MM.1S (cell line): ENCODE measurements at regions not wholly inside any gene's neighbourhood (a gene's known extent, or its start where the extent isn't known, plus 50 kb on each side); places are given as distances from the start of the nearest gene placed in this dataset.
"Not testable (repeated sequence)": the region's sequence is repeated elsewhere in the genome, so short reads cannot be mapped to it uniquely, and the experiment has no call there.

Experiments used
- DNase-seq: peaks from one replicate; pipeline ENCODE4 v3.0.0-alpha.2; 2015
- H2AFZ ChIP-seq: fragments of 300-600 bp; sonication (generic); 2 replicates; pipeline ENCODE4 v1.6.0; 2016; ENCODE audit warnings: antibody characterized with exemption, low read length
- H3F3A ChIP-seq: fragments of 300-600 bp; sonication (generic); 2 replicates; pipeline ENCODE4 v1.6.1; 2016; ENCODE audit warnings: mild to moderate bottlenecking, antibody characterized with exemption, low read length, moderate library complexity, mixed read lengths; ENCODE audit not compliant: insufficient read depth
- H3K27ac ChIP-seq: fragments of 300-600 bp; sonication (generic); 2 replicates; pipeline ENCODE4 v1.5.1; 2016; ENCODE audit warnings: mild to moderate bottlenecking, low read length
- H3K27me3 ChIP-seq: fragments of 300-600 bp; sonication (generic); replicated peaks from 2 replicates; pipeline ENCODE4 v1.6.0; 2016; ENCODE audit warnings: low read length; ENCODE audit not compliant: insufficient read depth
- H3K36me3 ChIP-seq: fragments of 300-600 bp; sonication (generic); replicated peaks from 2 replicates; pipeline ENCODE4 v1.6.1; 2016; ENCODE audit warnings: mild to moderate bottlenecking, low read length, mixed read lengths; ENCODE audit not compliant: insufficient read depth
- H3K4me1 ChIP-seq: fragments of 300-600 bp; sonication (generic); 2 replicates; pipeline ENCODE4 v1.6.1; 2016; ENCODE audit warnings: low read length, mixed read lengths
- H3K4me2 ChIP-seq: fragments of 300-600 bp; sonication (generic); 2 replicates; pipeline ENCODE4 v1.6.0; 2016; ENCODE audit warnings: low read depth, low read length
- H3K4me3 ChIP-seq: fragments of 300-600 bp; sonication (generic); 2 replicates; pipeline ENCODE4 v1.5.1; 2016; ENCODE audit warnings: low read length, mixed read lengths
- H3K79me2 ChIP-seq: fragments of 300-600 bp; sonication (generic); 2 replicates; pipeline ENCODE4 v1.6.1; 2016; ENCODE audit warnings: mixed run types, low read length, mixed read lengths
- H3K9ac ChIP-seq: fragments of 300-600 bp; sonication (generic); 2 replicates; pipeline ENCODE4 v1.6.1; 2016; ENCODE audit warnings: low read length, mixed read lengths
- H3K9me2 ChIP-seq: fragments of 300-600 bp; sonication (generic); replicated peaks from 2 replicates; pipeline ENCODE4 v1.6.1; 2016; ENCODE audit warnings: mild to moderate bottlenecking, low read length, mixed read lengths; ENCODE audit not compliant: insufficient read depth
- H3K9me3 ChIP-seq: fragments of 300-600 bp; sonication (generic); replicated peaks from 2 replicates; pipeline ENCODE4 v1.6.1; 2016; ENCODE audit warnings: mild to moderate bottlenecking, low read length, mixed read lengths; ENCODE audit not compliant: insufficient read depth
- H4K20me1 ChIP-seq: fragments of 300-600 bp; sonication (generic); 2 replicates; pipeline ENCODE4 v1.6.1; 2016; ENCODE audit warnings: mild to moderate bottlenecking, low read length, moderate library complexity, mixed read lengths; ENCODE audit not compliant: insufficient read depth
- EZH2 ChIP-seq: fragments of 300-600 bp; sonication (generic); optimal IDR thresholded peaks from 2 replicates; pipeline ENCODE3; 2017; ENCODE audit warnings: low read depth, mild to moderate bottlenecking, antibody characterized with exemption, low read length, mixed read lengths
- EZH2phosphoT487 ChIP-seq: fragments of 300-600 bp; sonication (generic); IDR thresholded peaks from 2 replicates; pipeline ENCODE4 v1.6.1; 2018; ENCODE audit warnings: antibody characterized with exemption, low read length
- TF ChIP-seq, protein P1 (sequence below): fragments of 300-600 bp; sonication (generic); IDR thresholded peaks from 2 replicates; pipeline ENCODE4 v1.5.1; 2016; ENCODE audit warnings: antibody characterized with exemption, low read length, mixed read lengths

GRCh38 chrX:51001733-51002632 lies 91.4 kb downstream of the BMP15 start:
- H3K27ac ChIP-seq, H3K4me3 ChIP-seq, H3K27me3 ChIP-seq, H2AFZ ChIP-seq, H3K9me2 ChIP-seq, H3K36me3 ChIP-seq, H3K9ac ChIP-seq, H3K9me3 ChIP-seq, H3K4me2 ChIP-seq, DNase-seq, H3F3A ChIP-seq, H3K4me1 ChIP-seq, H4K20me1 ChIP-seq, H3K79me2 ChIP-seq: not testable (repeated sequence)

DNA sequence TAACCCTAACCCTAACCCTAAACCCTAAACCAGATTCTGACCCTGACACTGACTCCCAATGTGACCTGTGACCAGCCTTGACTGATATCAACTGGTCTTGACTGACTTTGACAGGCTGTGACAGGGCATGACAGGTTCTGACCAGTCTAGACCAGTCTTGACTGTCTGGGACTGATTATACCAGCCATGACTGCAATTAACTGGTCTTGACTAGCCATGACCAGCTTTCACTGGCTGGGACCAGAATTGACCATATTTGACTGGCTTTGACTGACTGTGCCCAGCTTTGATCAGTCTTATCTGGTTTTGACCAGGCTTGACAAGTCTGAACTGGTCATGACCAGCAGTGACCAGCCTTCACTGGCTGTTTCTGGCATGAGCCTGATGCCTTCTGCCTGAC lies 95.5 kb downstream of the BMP15 start:
- H3F3A ChIP-seq, result no peaks in the 10 kb centered on the region
- H3K9ac ChIP-seq, result no peak overlapping the region
- no peak overlapping the region for H2AFZ ChIP-seq
- no peaks in the 10 kb centered on the region for H3K9me2 ChIP-seq
- TF ChIP-seq, protein P1, sequence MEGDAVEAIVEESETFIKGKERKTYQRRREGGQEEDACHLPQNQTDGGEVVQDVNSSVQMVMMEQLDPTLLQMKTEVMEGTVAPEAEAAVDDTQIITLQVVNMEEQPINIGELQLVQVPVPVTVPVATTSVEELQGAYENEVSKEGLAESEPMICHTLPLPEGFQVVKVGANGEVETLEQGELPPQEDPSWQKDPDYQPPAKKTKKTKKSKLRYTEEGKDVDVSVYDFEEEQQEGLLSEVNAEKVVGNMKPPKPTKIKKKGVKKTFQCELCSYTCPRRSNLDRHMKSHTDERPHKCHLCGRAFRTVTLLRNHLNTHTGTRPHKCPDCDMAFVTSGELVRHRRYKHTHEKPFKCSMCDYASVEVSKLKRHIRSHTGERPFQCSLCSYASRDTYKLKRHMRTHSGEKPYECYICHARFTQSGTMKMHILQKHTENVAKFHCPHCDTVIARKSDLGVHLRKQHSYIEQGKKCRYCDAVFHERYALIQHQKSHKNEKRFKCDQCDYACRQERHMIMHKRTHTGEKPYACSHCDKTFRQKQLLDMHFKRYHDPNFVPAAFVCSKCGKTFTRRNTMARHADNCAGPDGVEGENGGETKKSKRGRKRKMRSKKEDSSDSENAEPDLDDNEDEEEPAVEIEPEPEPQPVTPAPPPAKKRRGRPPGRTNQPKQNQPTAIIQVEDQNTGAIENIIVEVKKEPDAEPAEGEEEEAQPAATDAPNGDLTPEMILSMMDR, result no peak
- TF ChIP-seq EZH2 (no peak), EZH2phosphoT487 (no peak)
- DNase-seq, result no peak
- no peak overlapping the region for H3K4me3 ChIP-seq
- H3K4me2 ChIP-seq, result no peak overlapping the region
- H3K4me1 ChIP-seq, result no peaks in the 10 kb centered on the region
- H4K20me1 ChIP-seq, result no peaks in the 10 kb centered on the region
- no peak overlapping the region for H3K27ac ChIP-seq
- H3K79me2 ChIP-seq, result no peaks in the 10 kb centered on the region
- H3K9me3 ChIP-seq, result no peaks in the 10 kb centered on the region
- H3K27me3 ChIP-seq, result no peaks in the 10 kb centered on the region
- H3K36me3 ChIP-seq, result no peaks in the 10 kb centered on the region

DNA sequence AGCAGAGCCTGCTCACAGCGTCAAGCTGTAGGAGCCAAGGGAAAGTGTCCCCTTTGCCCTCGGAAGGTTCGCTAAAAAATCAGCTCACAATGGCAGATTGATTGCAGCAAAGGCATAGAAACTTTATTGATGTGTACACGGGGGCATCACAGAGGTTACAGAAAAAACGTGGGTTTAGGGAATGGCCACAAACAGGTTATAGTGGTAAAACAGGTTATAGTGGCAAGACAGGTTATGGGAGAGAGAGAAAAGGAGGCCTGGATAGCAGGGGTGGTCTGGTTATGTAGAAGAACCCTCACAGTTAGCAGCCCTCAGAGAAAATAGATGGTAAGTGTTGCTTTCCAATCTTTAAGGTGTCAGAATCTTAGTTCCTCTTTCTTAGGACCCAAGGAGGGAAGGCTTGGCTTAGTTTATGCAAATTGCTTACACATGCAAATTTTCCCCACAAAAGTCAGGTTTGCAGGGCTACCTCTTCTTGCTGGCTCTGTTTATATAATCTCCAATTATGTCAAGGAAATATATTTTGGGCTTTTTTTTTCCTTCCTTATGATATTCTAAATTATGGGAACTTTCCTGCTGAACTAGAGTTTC lies 113.7 kb downstream of the BMP15 start:
- TF ChIP-seq EZH2phosphoT487, result no peak
- TF ChIP-seq, protein P1, result no peak
- TF ChIP-seq EZH2, result no peak
- no peak for DNase-seq
- H3K79me2 ChIP-seq, result no peaks in the 10 kb centered on the region

GRCh38 chrX:51026862-51027261 lies 116.3 kb downstream of the BMP15 start:
- no peaks in the 10 kb centered on the region for H3K9me2 ChIP-seq
- TF ChIP-seq EZH2phosphoT487, result no peak
- TF ChIP-seq, protein P1, result no peak
- no peak for TF ChIP-seq EZH2
- H3K4me3 ChIP-seq, result no peak overlapping the region
- no peaks in the 10 kb centered on the region for H3K4me1 ChIP-seq
- no peak overlapping the region for H3K4me2 ChIP-seq
- no peak overlapping the region for H3K9ac ChIP-seq
- no peak overlapping the region for H3K27ac ChIP-seq
- no peaks in the 10 kb centered on the region for H3K36me3 ChIP-seq
- no peaks in the 10 kb centered on the region for H4K20me1 ChIP-seq
- H3K9me3 ChIP-seq, result no peaks in the 10 kb centered on the region
- H3K79me2 ChIP-seq, result no peaks in the 10 kb centered on the region
- H3K27me3 ChIP-seq, result no peaks in the 10 kb centered on the region
- H2AFZ ChIP-seq, result no peak overlapping the region
- no peaks in the 10 kb centered on the region for H3F3A ChIP-seq
- DNase-seq, result no peak

More for the DNA sequence above, 113.7 kb downstream of the BMP15 start:
- no peaks in the 10 kb centered on the region for H3K4me1 ChIP-seq
- H2AFZ ChIP-seq, result no peak overlapping the region
- H4K20me1 ChIP-seq, result no peaks in the 10 kb centered on the region
- H3K36me3 ChIP-seq, result no peaks in the 10 kb centered on the region
- no peaks in the 10 kb centered on the region for H3K27me3 ChIP-seq
- H3K27ac ChIP-seq, result no peak overlapping the region
- H3K4me3 ChIP-seq, result no peak overlapping the region
- no peak overlapping the region for H3K9ac ChIP-seq
- no peaks in the 10 kb centered on the region for H3K9me2 ChIP-seq
- no peak overlapping the region for H3K4me2 ChIP-seq
- H3F3A ChIP-seq, result no peaks in the 10 kb centered on the region
- no peaks in the 10 kb centered on the region for H3K9me3 ChIP-seq
